ENCODE measurements at regions not wholly inside any gene's neighbourhood (a gene's known extent, or its start where the extent isn't known, plus 50 kb on each side); places are given as distances from the start of the nearest gene placed in this dataset.

GRCh38 chr3:182585532-182586150 lies 207.7 kb upstream of the ATP11B start:
- DNase-seq (ENCODE audit: low read depth) = no peak

DNA sequence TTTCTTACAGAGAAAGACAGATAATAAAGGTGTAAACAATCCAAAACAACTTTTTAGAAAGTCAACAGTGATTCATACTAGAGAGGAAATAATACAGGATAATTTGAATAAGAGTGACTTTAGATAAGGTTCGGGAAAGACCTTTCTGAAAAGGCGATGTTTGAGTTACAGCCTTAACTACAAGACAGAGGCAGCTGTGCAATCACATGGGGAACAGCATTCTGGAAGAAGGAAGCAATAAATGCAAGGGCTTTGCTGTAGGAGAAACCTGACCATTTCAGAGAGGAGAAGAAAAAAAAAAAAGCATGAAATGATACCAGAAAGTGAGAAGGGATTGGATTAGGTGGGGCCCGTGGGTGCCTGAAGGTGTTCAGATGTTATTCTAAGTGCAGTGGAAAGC lies 200.6 kb upstream of the ATP11B start:
- DNase-seq (ENCODE audit: low read depth) = no peak

DNA sequence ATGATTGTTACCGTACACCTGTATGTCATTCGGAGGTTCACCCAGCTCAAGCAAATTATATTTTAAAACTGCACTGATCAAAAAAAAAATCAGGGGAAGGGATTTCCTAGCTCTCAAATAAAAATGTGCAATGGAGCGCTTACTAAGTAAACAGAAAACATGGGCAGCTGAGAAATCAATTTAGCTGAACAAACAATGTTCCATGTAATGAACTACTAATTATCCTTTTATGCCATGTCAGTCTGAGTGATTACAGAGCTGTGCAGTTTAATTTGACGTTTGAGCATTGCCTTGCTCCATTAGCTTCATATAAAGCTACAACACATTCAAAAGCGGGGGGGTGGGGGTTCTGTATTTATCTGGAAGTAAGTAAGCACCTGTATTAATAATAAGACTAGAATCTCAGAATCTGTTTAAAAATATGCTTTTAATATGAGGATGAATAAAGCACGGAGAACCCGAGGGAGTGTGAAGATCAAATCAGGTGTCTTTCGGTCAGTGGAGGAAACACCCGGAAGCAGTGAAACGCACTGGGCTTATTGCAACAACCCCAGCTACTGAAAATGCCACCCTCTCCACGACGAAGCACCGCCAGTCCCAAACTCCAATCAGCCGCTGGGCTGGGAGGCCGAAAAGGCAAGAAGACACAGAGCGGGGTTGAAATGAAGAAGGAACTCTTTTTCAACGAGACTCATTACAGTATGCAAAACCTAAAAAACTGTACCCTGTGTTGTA lies 196.5 kb upstream of the ATP11B start:
- no peak for DNase-seq (ENCODE audit: low read depth)

GRCh38 chr3:182597621-182598041 lies 195.7 kb upstream of the ATP11B start:
- DNase-seq (ENCODE audit: low read depth) = no peak

DNA sequence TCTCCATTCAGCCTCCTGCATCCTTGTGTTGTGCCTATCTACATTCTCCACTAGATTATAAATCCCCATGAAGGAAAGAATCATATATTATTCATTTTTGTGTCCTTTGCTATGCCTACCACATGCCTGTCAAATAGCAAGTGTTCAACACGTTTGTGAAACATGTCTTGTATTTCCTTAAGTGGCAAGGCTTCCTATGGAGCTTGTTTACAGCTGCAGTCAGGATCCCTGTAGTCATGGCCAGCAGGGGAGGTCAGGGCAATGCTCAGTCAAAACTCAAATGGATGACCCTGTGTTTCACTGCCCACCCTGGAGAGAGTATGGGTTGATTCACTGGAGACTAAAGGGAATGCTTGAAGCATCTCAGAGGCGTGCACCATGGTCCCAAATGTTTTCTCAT lies 191.7 kb upstream of the ATP11B start:
- no peak for DNase-seq (ENCODE audit: low read depth)

GRCh38 chr3:182603501-182603900 lies 189.8 kb upstream of the ATP11B start:
- no peak for DNase-seq (ENCODE audit: low read depth)

- no peak for DNase-seq (ENCODE audit: low read depth)
These were observed 187.3 kb upstream of the ATP11B start for GRCh38 chr3:182605882-182606611.

GRCh38 chr3:182606905-182607504 lies 186.3 kb upstream of the ATP11B start:
- no peak for DNase-seq (ENCODE audit: low read depth)

DNA sequence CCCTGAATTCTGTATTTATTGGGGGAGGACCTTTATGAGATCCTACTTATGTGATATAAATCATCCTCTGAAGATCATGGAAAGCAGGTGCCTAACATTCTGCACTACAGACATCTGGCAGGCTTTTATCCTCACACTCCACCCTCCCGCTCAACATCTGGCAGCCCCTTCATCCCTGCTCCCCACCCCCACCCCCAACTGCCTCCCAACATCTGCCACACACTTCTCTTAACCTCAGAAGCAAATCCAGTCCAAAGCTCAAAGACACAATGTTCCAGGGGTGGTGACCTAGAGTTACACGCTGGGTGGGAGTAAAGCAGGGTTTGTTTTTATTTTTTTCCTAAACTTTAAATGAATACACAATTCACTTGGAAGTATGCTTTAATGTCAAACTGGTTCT lies 184.5 kb upstream of the ATP11B start:
- DNase-seq (ENCODE audit: low read depth) = no peak

GRCh38 chr3:182609575-182610156 lies 183.6 kb upstream of the ATP11B start:
- no peak for DNase-seq (ENCODE audit: low read depth)

DNA sequence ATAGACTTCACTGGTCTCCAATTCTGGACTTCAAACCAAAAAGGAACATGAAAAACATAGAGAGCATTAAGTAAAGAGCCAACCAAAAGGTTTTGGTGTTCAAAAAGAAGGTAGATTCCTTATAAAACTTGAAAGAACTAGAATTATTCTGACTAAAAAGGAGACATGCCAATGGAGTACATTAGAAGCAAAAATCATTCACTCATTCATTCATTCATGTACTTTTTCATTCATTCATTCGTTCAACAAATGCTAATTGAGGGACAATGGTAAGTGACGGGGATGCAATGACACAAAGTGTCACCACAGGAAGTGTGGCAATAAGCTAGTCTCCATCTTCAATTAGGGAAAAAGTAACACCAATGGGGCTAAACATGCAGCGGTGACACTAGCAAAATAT lies 181.0 kb upstream of the ATP11B start:
- no peak for DNase-seq (ENCODE audit: low read depth)

GRCh38 chr3:182617500-182617899 lies 175.8 kb upstream of the ATP11B start:
- no peak for DNase-seq (ENCODE audit: low read depth)

DNA sequence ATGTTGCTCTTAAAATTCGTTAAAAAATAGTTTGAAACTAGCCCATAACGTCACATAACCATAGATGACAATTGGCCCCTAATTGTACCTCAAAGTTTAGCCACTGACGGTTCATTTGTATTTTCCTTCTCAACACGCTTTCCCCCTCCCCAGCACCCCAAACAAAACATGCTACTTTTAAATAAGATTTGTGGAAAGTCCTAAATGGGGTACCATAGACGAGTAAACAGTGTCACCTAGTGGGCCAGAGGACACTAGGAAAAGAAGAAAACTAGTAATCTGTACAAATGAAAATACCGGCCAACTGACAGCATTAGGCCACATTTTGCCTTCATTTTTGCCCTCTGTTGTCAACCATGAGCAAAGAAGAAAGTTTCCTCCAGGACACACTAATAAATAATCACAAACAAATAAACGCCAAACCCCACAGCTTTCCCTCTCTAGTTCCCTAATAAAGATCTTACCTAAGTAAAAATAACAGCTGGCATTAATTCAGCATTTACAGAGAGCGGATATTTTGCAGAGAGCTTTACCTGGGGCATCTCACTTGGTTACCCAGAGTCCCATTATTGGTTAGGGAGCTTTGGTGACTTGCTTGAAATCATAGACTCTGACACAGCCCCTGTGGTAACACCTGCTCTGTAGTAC lies 175.1 kb upstream of the ATP11B start:
- DNase-seq (ENCODE audit: low read depth) = no peak

DNA sequence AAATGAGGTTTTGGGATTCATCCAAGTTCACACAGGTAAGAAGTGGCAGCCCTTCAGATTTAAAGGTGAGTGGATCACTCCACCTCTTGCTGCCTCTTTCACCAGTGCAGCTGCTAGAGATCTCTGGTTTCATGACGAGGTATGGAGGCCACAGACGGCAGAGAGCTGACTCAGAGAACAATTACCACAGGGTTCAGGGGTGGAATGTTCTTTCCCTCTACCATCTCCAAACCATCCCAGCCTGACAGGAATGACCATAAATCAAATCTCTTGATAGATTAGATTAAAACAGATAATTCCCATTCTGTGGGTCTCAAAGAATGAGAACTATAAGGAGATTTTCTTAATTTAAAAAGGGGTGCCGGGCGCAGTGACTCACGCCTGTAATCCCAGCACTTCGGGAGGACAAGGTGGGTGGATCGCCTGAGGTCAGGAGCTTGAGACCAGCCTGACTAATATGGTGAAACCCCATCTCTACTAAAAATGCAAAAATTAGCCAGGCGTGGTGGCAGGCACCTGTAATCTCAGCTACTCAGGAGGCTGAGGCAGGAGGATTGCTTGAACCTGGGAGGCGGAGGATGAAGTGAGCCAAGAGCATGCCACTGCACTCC lies 174.2 kb upstream of the ATP11B start:
- DNase-seq (ENCODE audit: low read depth) = peak; percentile 14

DNA sequence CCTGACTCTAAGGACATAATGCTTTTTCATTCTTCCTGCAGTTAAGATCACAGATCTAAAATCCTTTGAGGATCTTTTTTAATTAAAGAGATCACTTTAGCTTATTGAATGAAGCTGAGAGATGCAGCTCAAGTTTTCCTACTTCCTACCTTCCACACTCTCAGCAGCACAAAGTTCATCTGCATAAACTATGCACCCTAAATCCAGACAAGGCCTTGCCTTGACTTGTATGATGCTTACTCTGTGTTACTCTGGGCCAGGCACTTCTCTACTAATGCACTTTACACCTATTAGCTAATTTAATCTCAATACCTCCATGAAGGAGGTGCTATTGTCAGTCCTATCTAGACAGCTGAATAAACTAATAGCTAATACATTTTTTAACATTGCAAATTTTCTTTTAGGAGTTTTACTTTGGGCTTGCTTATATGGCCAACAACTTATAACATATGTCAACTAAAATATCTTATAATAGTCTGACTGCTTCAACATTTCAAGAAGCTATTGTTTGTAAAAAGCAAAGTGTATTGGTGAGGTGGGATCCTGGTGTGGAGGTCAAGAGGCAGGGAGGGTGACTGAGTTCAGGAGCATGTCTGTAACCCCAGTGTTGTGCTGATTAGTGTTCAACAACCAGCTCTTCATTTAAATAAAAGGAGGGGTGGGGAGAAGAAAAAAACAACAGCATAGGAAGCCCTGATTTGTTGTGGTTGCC lies 172.4 kb upstream of the ATP11B start:
- DNase-seq (ENCODE audit: low read depth) = no peak

DNA sequence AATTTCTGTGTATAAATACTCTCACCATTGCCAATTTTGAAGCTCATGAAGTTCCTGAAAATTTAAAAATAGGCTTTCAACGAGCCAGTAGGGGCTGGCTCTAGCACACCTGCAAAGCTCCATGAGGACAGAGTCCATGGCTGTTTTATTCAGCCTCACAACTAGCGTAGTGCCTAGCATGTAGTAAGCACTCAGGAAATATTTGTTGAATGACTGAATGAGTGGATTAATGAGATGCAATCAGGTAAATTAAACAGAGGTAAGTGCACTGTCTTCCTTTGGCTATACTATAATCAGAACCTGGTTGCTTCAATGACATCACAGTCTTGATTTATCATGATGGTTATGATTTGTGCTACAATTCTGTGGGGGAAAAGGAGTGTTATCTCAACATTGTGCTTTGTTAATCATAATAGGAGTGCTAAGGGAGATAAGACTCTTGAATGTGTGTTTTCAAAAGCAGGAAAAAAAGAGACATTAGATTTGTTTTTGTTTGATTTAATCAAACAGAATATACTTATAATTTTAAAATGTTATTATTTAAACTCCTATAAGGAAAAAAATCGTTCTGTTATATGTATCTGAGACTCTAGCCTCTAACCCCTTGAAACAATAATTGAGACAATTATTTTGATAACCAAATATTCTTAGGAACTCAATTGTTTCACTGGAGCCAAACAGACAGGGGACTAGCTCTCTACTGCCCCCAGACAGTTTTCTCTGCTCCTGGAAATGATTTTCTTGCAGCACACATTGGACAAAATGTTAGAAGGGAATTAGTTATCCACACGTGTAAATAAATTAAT lies 171.7 kb upstream of the ATP11B start:
- no peak for DNase-seq (ENCODE audit: low read depth)

GRCh38 chr3:182622241-182622545 lies 171.1 kb upstream of the ATP11B start:
- no peak for DNase-seq (ENCODE audit: low read depth)

DNA sequence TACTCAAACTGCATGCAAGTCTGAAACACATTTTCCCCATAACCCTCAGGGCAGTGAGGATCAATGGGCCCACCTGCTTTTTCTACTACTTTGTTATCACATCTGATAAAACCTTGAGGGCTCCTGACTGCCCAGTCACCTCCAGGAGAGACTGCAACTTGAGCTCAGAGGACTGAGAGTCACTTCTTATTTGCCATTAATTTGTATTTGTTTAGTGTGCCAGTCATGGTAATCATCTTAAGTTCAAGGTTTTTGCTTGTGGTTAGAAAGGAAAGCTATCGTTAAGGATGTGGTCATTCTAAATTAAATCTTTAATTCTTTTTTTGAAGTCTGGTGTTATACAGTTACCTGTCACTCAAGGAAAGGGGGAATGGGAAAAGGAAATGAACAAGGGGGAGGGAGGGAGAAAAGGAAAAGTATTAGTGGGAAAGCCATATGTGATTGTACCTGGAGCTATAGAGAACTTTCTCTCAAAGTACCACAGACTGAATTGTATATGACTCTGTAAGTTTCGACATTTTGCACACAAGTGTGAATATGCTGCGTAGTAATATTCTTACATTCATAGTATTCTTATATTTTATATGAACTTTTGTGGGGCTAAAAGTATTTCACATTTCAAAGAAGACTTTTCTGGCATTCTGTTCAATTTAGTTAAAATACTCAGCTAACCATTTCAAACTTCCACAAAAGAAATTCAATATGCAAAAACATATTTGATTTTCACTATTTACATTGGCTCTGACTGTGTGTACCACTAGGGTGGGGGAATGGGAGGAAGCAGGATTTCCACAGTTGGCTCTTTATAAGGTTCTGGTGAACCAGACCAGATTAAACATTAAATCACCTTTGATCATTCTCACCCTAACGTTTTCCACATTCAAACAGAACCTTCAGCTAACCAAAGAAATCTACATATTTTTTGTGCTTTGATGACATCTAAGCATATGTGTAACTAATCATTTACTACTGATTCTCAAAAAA lies 166.5 kb upstream of the ATP11B start:
- DNase-seq (ENCODE audit: low read depth) = no peak

GRCh38 chr3:182628531-182628930 lies 164.8 kb upstream of the ATP11B start:
- no peak for DNase-seq (ENCODE audit: low read depth)
